A549 (cell line): ENCODE measurements at regions not wholly inside any gene's neighbourhood (a gene's known extent, or its start where the extent isn't known, plus 50 kb on each side); places are given as distances from the start of the nearest gene placed in this dataset.

Experiments used
- EP300 ChIP-seq, 2 experiments: fragments of >200 bp; sonication (Bioruptor Twin); formaldehyde crosslinking; IDR thresholded peaks; 2 replicates in 1 of 2; 3 replicates in 1 of 2; pipeline ENCODE4 v1.6.1; 2016 to 2017
- KDM1A ChIP-seq: fragments of 200-600 bp; sonication (generic); IDR thresholded peaks from 2 replicates; pipeline ENCODE4 v1.6.1; 2016; ENCODE audit warnings: low read depth, mild to moderate bottlenecking
- MYC ChIP-seq: IDR thresholded peaks from 2 replicates; pipeline ENCODE4 v1.6.1; 2012; ENCODE audit warnings: mild to moderate bottlenecking, inconsistent platforms, low read length, improper control_type of control experiment, borderline replicate concordance
- PHF8 ChIP-seq: fragments of 200-600 bp; sonication (generic); IDR thresholded peaks from 2 replicates; pipeline ENCODE4 v1.6.1; 2016; ENCODE audit warnings: low read depth, mild to moderate bottlenecking, antibody characterized with exemption, moderate library complexity, borderline replicate concordance
- POLR2A ChIP-seq: IDR thresholded peaks from 2 replicates; pipeline ENCODE4 v1.6.1; 2012; ENCODE audit warnings: mild to moderate bottlenecking, low read length
- RAD21 ChIP-seq, 2 experiments: fragments of >200 bp in 1 of 2; sonication (Bioruptor Twin) in 1 of 2; formaldehyde crosslinking in 1 of 2; IDR thresholded peaks in 1 of 2; conservative IDR thresholded peaks in 1 of 2; 2 replicates in 1 of 2; 3 replicates in 1 of 2; pipeline ENCODE4 v1.6.1; 2012 to 2018; ENCODE audit warnings: inconsistent platforms in 1 of 2
- SREBF2 ChIP-seq: fragments of 450-650 bp; IDR thresholded peaks from 2 replicates; pipeline ENCODE4 v1.6.1; 2014; ENCODE audit warnings: mild to moderate bottlenecking, moderate library complexity
- TF ChIP-seq, protein P1 (sequence below): fragments of >200 bp; sonication (Bioruptor Twin); formaldehyde crosslinking; IDR thresholded peaks from 3 replicates; pipeline ENCODE4 v1.5.1; 2016
- TF ChIP-seq, protein P2 (sequence below): fragments of 450-650 bp; IDR thresholded peaks from 2 replicates; pipeline ENCODE4 v1.6.1; 2014; ENCODE audit warnings: antibody characterized with exemption

DNA sequence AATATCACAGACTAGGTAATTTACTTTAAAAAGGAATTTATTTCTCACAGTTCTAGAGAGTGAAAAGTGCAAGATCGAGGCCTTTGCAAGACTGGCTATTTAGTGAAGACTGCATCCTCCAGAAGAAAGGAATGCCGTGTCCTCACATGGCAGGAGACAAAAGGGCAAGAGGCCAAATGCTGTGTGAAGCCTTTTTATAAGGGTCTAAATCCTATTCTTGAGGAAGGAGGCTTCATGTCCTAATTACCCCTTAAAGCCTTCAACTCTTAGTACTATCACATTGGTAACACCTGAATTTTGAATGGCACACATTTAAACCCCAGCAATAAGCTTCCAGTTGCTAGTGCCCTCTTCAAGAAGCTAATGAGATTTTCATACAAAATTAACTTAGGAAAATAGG is 1882.3 kb upstream of the PIK3C3 start:
- TF ChIP-seq, protein P1, sequence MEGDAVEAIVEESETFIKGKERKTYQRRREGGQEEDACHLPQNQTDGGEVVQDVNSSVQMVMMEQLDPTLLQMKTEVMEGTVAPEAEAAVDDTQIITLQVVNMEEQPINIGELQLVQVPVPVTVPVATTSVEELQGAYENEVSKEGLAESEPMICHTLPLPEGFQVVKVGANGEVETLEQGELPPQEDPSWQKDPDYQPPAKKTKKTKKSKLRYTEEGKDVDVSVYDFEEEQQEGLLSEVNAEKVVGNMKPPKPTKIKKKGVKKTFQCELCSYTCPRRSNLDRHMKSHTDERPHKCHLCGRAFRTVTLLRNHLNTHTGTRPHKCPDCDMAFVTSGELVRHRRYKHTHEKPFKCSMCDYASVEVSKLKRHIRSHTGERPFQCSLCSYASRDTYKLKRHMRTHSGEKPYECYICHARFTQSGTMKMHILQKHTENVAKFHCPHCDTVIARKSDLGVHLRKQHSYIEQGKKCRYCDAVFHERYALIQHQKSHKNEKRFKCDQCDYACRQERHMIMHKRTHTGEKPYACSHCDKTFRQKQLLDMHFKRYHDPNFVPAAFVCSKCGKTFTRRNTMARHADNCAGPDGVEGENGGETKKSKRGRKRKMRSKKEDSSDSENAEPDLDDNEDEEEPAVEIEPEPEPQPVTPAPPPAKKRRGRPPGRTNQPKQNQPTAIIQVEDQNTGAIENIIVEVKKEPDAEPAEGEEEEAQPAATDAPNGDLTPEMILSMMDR = no peak
- TF ChIP-seq SREBF2 (no peak), RAD21 (conservative IDR thresholded peaks at IDR 0.05 in 1 of 2, IDR thresholded peaks at IDR 0.05 in 1 of 2) (no peak), EP300 (IDR thresholded peaks at IDR 0.05) (no peak), KDM1A (no peak), PHF8 (no peak), POLR2A (no peak), MYC (no peak)
- TF ChIP-seq, protein P2, sequence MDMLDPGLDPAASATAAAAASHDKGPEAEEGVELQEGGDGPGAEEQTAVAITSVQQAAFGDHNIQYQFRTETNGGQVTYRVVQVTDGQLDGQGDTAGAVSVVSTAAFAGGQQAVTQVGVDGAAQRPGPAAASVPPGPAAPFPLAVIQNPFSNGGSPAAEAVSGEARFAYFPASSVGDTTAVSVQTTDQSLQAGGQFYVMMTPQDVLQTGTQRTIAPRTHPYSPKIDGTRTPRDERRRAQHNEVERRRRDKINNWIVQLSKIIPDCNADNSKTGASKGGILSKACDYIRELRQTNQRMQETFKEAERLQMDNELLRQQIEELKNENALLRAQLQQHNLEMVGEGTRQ = no peak
